ENCODE measurements at regions not wholly inside any gene's neighbourhood (a gene's known extent, or its start where the extent isn't known, plus 50 kb on each side); places are given as distances from the start of the nearest gene placed in this dataset.
"Not testable (repeated sequence)": the region's sequence is repeated elsewhere in the genome, so short reads cannot be mapped to it uniquely, and the experiment has no call there.

GRCh38 chr5:13595978-13596377, 348.5 kb downstream of the DNAH5 start:
- no peaks in the 10 kb centered on the region for H3K27me3 ChIP-seq (ENCODE audit: insufficient read depth, low read depth, severe bottlenecking)
- H3K27ac ChIP-seq = no peak overlapping the region
- no peaks in the 10 kb centered on the region for H3K36me3 ChIP-seq
- TF ChIP-seq CTCF (IDR thresholded peaks at IDR 0.05; ENCODE audit: low read depth, low read length) = no peak
- no peak overlapping the region for H3K4me3 ChIP-seq (ENCODE audit: low read depth, low read length)
- H3K9me3 ChIP-seq (ENCODE audit: severe bottlenecking) = no peaks in the 10 kb centered on the region
- no peak for DNase-seq

DNA sequence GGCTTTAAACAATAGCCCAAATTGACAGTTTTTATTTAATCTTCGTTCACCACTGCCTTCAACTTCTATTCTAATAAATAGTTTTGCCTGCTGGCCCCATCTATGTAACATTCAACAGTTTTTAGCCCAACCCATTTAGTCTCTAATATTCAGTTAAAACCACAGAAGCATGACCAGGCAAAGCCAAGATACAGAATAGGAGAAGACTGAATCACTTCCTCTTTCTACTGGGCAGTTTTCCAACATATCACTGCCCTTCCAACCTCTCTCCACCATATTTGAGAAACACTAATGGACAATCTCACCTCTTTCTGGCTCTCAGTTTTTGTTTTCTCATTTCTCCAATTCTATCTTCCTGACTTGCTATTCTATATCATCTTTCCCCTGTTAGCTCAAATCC, 352.9 kb downstream of the DNAH5 start:
- Histone ChIP-seq H3K27me3 (ENCODE audit: insufficient read depth, low read depth, severe bottlenecking) (no peaks in the 10 kb centered on the region), H3K27ac (no peak overlapping the region), H3K9me3 (ENCODE audit: severe bottlenecking) (no peaks in the 10 kb centered on the region), H3K36me3 (no peaks in the 10 kb centered on the region), H3K4me3 (ENCODE audit: low read depth, low read length) (no peak overlapping the region)
- DNase-seq = no peak
- no peak for TF ChIP-seq CTCF (IDR thresholded peaks at IDR 0.05; ENCODE audit: low read depth, low read length)

GRCh38 chr5:13585324-13585723, 359.2 kb downstream of the DNAH5 start:
- Histone ChIP-seq H3K36me3 (no peaks in the 10 kb centered on the region), H3K27ac (no peak overlapping the region), H3K9me3 (ENCODE audit: severe bottlenecking) (no peaks in the 10 kb centered on the region), H3K27me3 (ENCODE audit: insufficient read depth, low read depth, severe bottlenecking) (no peaks in the 10 kb centered on the region), H3K4me3 (ENCODE audit: low read depth, low read length) (no peak overlapping the region)
- no peak for TF ChIP-seq CTCF (IDR thresholded peaks at IDR 0.05; ENCODE audit: low read depth, low read length)
- DNase-seq = no peak

GRCh38 chr5:13581914-13582313, 362.6 kb downstream of the DNAH5 start:
- DNase-seq = no peak
- Histone ChIP-seq H3K36me3 (no peaks in the 10 kb centered on the region), H3K27ac (no peak overlapping the region), H3K4me3 (ENCODE audit: low read depth, low read length) (no peak overlapping the region), H3K9me3 (ENCODE audit: severe bottlenecking) (no peaks in the 10 kb centered on the region), H3K27me3 (ENCODE audit: insufficient read depth, low read depth, severe bottlenecking) (no peaks in the 10 kb centered on the region)
- no peak for TF ChIP-seq CTCF (IDR thresholded peaks at IDR 0.05; ENCODE audit: low read depth, low read length)

DNA sequence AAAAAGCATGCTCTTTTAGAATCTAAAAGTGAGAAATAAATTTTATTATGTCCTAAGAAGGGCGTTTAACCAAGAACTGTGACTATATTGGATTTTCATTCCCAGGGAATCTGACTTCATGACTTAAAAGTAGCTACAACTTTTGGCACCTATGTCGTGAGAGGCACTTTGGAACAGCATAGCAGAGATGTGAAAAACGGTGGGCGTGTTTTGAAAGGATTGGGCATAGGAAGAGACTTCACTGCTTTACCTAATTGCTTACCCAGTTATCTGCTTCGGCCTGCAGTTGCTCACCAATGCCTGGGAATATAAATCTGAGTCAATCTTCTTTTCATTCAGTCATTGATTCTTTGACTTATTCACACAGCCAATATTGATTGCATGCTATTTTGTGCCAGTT, 363.4 kb downstream of the DNAH5 start:
- H3K4me3 ChIP-seq (ENCODE audit: low read depth, low read length) = no peak overlapping the region
- H3K27me3 ChIP-seq (ENCODE audit: insufficient read depth, low read depth, severe bottlenecking) = no peaks in the 10 kb centered on the region
- no peak for DNase-seq
- no peaks in the 10 kb centered on the region for H3K9me3 ChIP-seq (ENCODE audit: severe bottlenecking)
- no peaks in the 10 kb centered on the region for H3K36me3 ChIP-seq
- no peak for TF ChIP-seq CTCF (IDR thresholded peaks at IDR 0.05; ENCODE audit: low read depth, low read length)
- no peak overlapping the region for H3K27ac ChIP-seq

- H3K27ac ChIP-seq = no peak overlapping the region
- no peaks in the 10 kb centered on the region for H3K36me3 ChIP-seq
- DNase-seq = no peak
- H3K27me3 ChIP-seq (ENCODE audit: insufficient read depth, low read depth, severe bottlenecking) = no peaks in the 10 kb centered on the region
- no peak for TF ChIP-seq CTCF (IDR thresholded peaks at IDR 0.05; ENCODE audit: low read depth, low read length)
- H3K4me3 ChIP-seq (ENCODE audit: low read depth, low read length) = no peak overlapping the region
- peaks cover 3% of the 10 kb centered on the region for H3K9me3 ChIP-seq (ENCODE audit: severe bottlenecking)
Measured at GRCh38 chr5:13580058-13580457, 364.4 kb downstream of the DNAH5 start.

- H3K27me3 ChIP-seq (ENCODE audit: insufficient read depth, low read depth, severe bottlenecking); H3K36me3 ChIP-seq; H3K27ac ChIP-seq; DNase-seq; H3K4me3 ChIP-seq (ENCODE audit: low read depth, low read length); H3K9me3 ChIP-seq (ENCODE audit: severe bottlenecking): not testable (repeated sequence)
Measured at GRCh38 chr5:13579091-13579490, 365.4 kb downstream of the DNAH5 start.

DNA sequence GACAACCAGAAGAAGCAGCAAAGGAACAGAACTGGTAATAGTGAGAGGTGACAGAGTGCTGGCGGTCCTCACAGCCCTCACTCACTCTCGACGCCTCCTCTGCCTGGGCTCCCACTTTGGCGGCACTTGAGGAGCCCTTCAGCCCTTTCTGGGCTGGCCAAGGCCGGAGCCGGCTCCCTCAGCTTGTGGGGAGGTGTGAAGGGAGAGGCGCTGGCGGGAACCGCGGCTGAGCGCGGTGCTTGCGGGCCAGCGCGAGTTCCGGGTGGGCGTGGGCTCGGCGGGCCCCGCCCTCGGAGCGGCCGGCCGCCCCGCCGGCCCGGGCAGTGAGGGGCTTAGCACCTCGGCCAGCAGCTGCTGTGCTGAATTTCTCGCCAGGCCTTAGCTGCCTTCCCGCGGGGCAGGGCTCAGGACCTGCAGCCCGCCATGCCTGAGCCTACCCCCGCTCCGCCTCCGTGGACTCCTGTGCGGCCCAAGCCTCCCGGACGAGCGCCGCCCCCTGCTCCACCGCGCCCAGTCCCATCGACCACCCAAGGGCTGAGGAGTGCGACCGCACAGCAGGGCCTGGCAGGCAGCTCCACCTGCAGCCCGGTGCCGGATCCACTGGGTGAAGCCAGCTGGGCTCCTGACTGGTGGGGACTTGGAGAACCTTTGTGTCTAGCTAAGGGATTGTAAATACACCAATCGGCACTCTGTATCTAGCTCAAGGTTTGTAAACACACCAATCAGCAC, 366.0 kb downstream of the DNAH5 start:
- not testable (repeated sequence) for H3K9me3 ChIP-seq (ENCODE audit: severe bottlenecking); DNase-seq; H3K4me3 ChIP-seq (ENCODE audit: low read depth, low read length); H3K27me3 ChIP-seq (ENCODE audit: insufficient read depth, low read depth, severe bottlenecking); H3K36me3 ChIP-seq; H3K27ac ChIP-seq

All from WERI-Rb-1 (cell line).